GM23338 (cell line): ENCODE measurements at regions not wholly inside any gene's neighbourhood (a gene's known extent, or its start where the extent isn't known, plus 50 kb on each side); places are given as distances from the start of the nearest gene placed in this dataset.

Experiments
- CTCF ChIP-seq, 2 experiments: fragments of 200-600 bp in 1 of 2; sonication (generic) in 1 of 2; conservative IDR thresholded peaks; 2 replicates each; pipeline versions ENCODE4 v1.5.1 to v1.6.1; 2016 to 2017; ENCODE audit warnings: antibody characterized with exemption in 2 of 2, low read depth in 2 of 2, mild to moderate bottlenecking in 2 of 2, moderate library complexity in 1 of 2
- EZH2 ChIP-seq: fragments of 200-600 bp; sonication (generic); IDR thresholded peaks from one replicate; pipeline ENCODE4 v1.8.0; 2017; ENCODE audit warnings: antibody characterized with exemption, mild to moderate bottlenecking, low read depth; ENCODE audit not compliant: unreplicated experiment
- NANOG ChIP-seq: IDR thresholded peaks from 2 replicates; pipeline ENCODE4 v1.6.1; 2016; ENCODE audit warnings: antibody characterized with exemption, borderline replicate concordance
- POLR2AphosphoS5 ChIP-seq: IDR thresholded peaks from 2 replicates; pipeline ENCODE4 v1.6.1; 2016; ENCODE audit warnings: antibody characterized with exemption, low read depth
- REST ChIP-seq: IDR thresholded peaks from one replicate; pipeline ENCODE4 v1.6.1; 2018; ENCODE audit warnings: antibody characterized with exemption; ENCODE audit not compliant: unreplicated experiment
- STAT1 ChIP-seq: IDR thresholded peaks from one replicate; pipeline ENCODE4 v1.6.1; 2016; ENCODE audit warnings: antibody characterized with exemption; ENCODE audit not compliant: unreplicated experiment

- TF ChIP-seq CTCF (conservative IDR thresholded peaks at IDR 0.05; ENCODE audit: low read depth in 2 of 2) = no peak
- no peak for TF ChIP-seq REST
- TF ChIP-seq EZH2 = no peak
- no peak for TF ChIP-seq STAT1
- TF ChIP-seq NANOG = no peak
- TF ChIP-seq POLR2AphosphoS5 = no peak
Observed at GRCh38 chr2:193966590-193966989, 1690.4 kb upstream of the SLC39A10 start.
